ENCODE measurements at regions not wholly inside any gene's neighbourhood (a gene's known extent, or its start where the extent isn't known, plus 50 kb on each side); places are given as distances from the start of the nearest gene placed in this dataset.
"Not testable (repeated sequence)": the region's sequence is repeated elsewhere in the genome, so short reads cannot be mapped to it uniquely, and the experiment has no call there.

DNA sequence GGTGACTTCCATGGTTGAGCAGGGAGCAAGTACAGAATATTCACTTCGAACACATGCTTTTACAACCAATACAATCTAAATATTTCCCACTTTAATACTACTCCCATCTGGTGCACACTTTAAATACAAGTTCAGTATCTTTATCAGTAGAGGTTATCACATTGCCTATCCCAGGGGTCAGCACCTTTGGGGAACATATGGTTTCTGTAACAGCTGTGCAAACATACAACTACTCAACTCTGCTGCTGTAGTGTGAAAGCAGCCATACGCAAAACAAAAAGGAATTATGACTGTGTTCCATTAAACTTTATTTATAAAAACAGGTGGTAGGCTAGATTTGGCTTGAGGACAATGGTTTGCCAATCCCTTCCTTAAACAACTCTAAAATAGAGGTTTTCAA, 157.5 kb downstream of the XPNPEP1 start:
- FAIRE-seq (no peak), DNase-seq (no peak)
- H3K4me3 ChIP-seq (ENCODE audit: low read length in 3 of 3), result no peak overlapping the region
- H3K27ac ChIP-seq (ENCODE audit: low read depth in 2 of 2, low read length in 2 of 2), result no peak overlapping the region
- no peaks in the 10 kb centered on the region for H3K36me3 ChIP-seq (ENCODE audit: control insufficient read depth in 2 of 3, insufficient read depth in 3 of 3, low read length in 3 of 3)
- no peaks in the 10 kb centered on the region for H3K27me3 ChIP-seq (ENCODE audit: control insufficient read depth, insufficient read depth, low read length)
- H3K9ac ChIP-seq (ENCODE audit: low read length in 3 of 3), result no peak overlapping the region
- no peaks in the 10 kb centered on the region for H3K4me1 ChIP-seq (ENCODE audit: control insufficient read depth in 2 of 3, insufficient read depth in 2 of 3, low read depth in 1 of 3, low read length in 3 of 3)
- TF ChIP-seq, protein P1, sequence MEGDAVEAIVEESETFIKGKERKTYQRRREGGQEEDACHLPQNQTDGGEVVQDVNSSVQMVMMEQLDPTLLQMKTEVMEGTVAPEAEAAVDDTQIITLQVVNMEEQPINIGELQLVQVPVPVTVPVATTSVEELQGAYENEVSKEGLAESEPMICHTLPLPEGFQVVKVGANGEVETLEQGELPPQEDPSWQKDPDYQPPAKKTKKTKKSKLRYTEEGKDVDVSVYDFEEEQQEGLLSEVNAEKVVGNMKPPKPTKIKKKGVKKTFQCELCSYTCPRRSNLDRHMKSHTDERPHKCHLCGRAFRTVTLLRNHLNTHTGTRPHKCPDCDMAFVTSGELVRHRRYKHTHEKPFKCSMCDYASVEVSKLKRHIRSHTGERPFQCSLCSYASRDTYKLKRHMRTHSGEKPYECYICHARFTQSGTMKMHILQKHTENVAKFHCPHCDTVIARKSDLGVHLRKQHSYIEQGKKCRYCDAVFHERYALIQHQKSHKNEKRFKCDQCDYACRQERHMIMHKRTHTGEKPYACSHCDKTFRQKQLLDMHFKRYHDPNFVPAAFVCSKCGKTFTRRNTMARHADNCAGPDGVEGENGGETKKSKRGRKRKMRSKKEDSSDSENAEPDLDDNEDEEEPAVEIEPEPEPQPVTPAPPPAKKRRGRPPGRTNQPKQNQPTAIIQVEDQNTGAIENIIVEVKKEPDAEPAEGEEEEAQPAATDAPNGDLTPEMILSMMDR (IDR thresholded peaks at IDR 0.05; ENCODE audit: borderline replicate concordance, extremely low read depth, insufficient read depth), result no peak
- intact Hi-C loops (cut with DNase I), result no loop called here
- peaks cover 0 to 3% (median 0%) of the 10 kb centered on the region in 3 donors for H3K9me3 ChIP-seq (ENCODE audit: control insufficient read depth in 2 of 3, insufficient read depth in 1 of 3, low read length in 3 of 3)

DNA sequence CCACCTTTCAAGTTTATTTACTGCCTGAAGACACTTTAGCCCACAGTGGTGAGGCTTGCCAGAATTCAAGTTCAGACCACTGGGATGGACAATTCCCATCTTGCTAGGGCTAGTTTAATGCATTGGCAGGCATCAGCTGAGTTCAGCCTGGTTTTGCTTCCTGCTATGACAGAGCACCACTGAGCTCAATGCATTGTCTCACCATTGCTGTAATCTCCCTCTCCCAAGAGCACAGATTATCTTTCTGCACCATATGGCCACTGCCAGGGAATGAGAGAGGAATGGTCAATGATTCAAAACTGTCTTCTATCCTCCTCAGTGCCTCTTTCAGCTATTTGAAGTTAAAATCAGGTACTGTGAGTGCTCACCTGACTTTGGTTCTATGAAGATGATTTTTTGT, 160.8 kb downstream of the XPNPEP1 start:
- Histone ChIP-seq H3K9ac (ENCODE audit: low read length in 3 of 3) (no peak overlapping the region), H3K4me3 (ENCODE audit: low read length in 3 of 3) (no peak overlapping the region), H3K9me3 (ENCODE audit: control insufficient read depth in 2 of 3, insufficient read depth in 1 of 3, low read length in 3 of 3) (peaks cover 0 to 3% (median 0%) of the 10 kb centered on the region in 3 donors), H3K36me3 (ENCODE audit: control insufficient read depth in 2 of 3, insufficient read depth in 3 of 3, low read length in 3 of 3) (no peaks in the 10 kb centered on the region), H3K4me1 (ENCODE audit: control insufficient read depth in 2 of 3, insufficient read depth in 2 of 3, low read depth in 1 of 3, low read length in 3 of 3) (no peaks in the 10 kb centered on the region), H3K27me3 (ENCODE audit: control insufficient read depth, insufficient read depth, low read length) (no peaks in the 10 kb centered on the region), H3K27ac (ENCODE audit: low read depth in 2 of 2, low read length in 2 of 2) (no peak overlapping the region)
- TF ChIP-seq, protein P1 (IDR thresholded peaks at IDR 0.05; ENCODE audit: borderline replicate concordance, extremely low read depth, insufficient read depth), result no peak
- intact Hi-C loops (cut with DNase I), result no loop called here
- FAIRE-seq (no peak), DNase-seq (no peak)

DNA sequence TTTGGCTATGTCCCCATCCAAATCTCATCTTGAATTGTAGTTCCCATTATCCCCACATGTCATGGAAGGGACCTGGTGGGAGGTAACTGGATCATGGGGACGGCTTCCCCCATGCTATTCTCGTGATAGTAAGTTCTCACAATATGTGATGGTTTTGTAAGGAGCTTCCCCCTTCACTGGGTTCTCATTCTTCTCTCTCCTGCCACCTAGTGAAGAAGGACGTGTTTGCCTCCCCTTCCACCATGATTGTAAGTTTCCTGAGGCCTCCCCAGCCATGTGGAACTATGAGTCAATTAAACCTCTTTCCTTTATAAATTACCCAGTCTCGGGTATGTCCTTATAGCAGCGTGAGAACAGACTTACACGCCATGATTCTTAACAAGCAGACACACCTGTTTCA, 165.6 kb downstream of the XPNPEP1 start:
- intact Hi-C loops (cut with DNase I); H3K9me3 ChIP-seq (ENCODE audit: control insufficient read depth in 2 of 3, insufficient read depth in 1 of 3, low read length in 3 of 3); H3K36me3 ChIP-seq (ENCODE audit: control insufficient read depth in 2 of 3, insufficient read depth in 3 of 3, low read length in 3 of 3); DNase-seq; H3K9ac ChIP-seq (ENCODE audit: low read length in 3 of 3); H3K4me3 ChIP-seq (ENCODE audit: low read length in 3 of 3); H3K27ac ChIP-seq (ENCODE audit: low read depth in 2 of 2, low read length in 2 of 2); H3K4me1 ChIP-seq (ENCODE audit: control insufficient read depth in 2 of 3, insufficient read depth in 2 of 3, low read depth in 1 of 3, low read length in 3 of 3); H3K27me3 ChIP-seq (ENCODE audit: control insufficient read depth, insufficient read depth, low read length); FAIRE-seq: not testable (repeated sequence)
- TF ChIP-seq, protein P1 (IDR thresholded peaks at IDR 0.05; ENCODE audit: borderline replicate concordance, extremely low read depth, insufficient read depth), result peak; percentile 25

DNA sequence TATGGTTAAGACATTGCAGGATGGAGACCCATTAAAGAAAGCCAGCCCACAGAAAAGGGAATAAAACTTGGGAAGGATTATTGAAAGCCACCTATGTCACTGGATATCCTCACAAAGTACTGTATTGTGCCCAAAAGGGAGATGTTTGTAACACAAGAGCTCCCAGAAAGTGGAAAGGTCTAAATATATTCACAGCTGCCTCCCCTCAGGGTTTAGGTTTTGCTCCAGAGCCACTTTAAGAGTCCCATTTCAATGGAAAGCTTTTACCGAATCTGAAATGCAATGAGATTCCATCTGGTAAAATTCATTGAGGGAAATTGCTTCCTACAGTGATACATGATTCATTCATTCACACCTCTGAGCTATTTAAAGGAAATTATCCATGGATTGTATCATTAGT, 176.4 kb downstream of the XPNPEP1 start:
- TF ChIP-seq, protein P1 (IDR thresholded peaks at IDR 0.05; ENCODE audit: borderline replicate concordance, extremely low read depth, insufficient read depth), result no peak
- intact Hi-C loops (cut with DNase I), result no loop called here

More for the DNA sequence above, 176.4 kb downstream of the XPNPEP1 start:
- Histone ChIP-seq H3K4me3 (ENCODE audit: low read length in 3 of 3) (no peak overlapping the region), H3K36me3 (ENCODE audit: control insufficient read depth in 2 of 3, insufficient read depth in 3 of 3, low read length in 3 of 3) (no peaks in the 10 kb centered on the region), H3K9me3 (ENCODE audit: control insufficient read depth in 2 of 3, insufficient read depth in 1 of 3, low read length in 3 of 3) (no peaks in the 10 kb centered on the region), H3K4me1 (ENCODE audit: control insufficient read depth in 2 of 3, insufficient read depth in 2 of 3, low read depth in 1 of 3, low read length in 3 of 3) (no peaks in the 10 kb centered on the region), H3K9ac (ENCODE audit: low read length in 3 of 3) (no peak overlapping the region), H3K27me3 (ENCODE audit: control insufficient read depth, insufficient read depth, low read length) (no peaks in the 10 kb centered on the region), H3K27ac (ENCODE audit: low read depth in 2 of 2, low read length in 2 of 2) (no peak overlapping the region)
- DNase-seq (no peak), FAIRE-seq (no peak)

Data from kidney (tissue), 13 donors.